ENCODE measurements at regions not wholly inside any gene's neighbourhood (a gene's known extent, or its start where the extent isn't known, plus 50 kb on each side); places are given as distances from the start of the nearest gene placed in this dataset.

GRCh38 chr15:35166730-35167359 is 81.8 kb upstream of the NANOGP8 start (continued):
- TF ChIP-seq PURB (CRISPR knock-in tag; IDR thresholded peaks at IDR 0.05; ENCODE audit: low read depth) = no peak
- TF ChIP-seq NCOA2 (IDR thresholded peaks at IDR 0.05; ENCODE audit: partially characterized antibody in 2 of 2) = peak in 1 of 2 experiments; percentile 2
- no peak for TF ChIP-seq CHD4 (IDR thresholded peaks at IDR 0.05; ENCODE audit: insufficient read depth, insufficient replicate concordance, low read depth, low read length, poor library complexity, severe bottlenecking)
- no peak for TF ChIP-seq ZKSCAN3 (CRISPR knock-in tag; IDR thresholded peaks at IDR 0.05)
- no peak for TF ChIP-seq E2F4 (CRISPR knock-in tag; IDR thresholded peaks at IDR 0.05; ENCODE audit: low read depth)
- TF ChIP-seq ZNF586 (CRISPR knock-in tag; conservative IDR thresholded peaks at IDR 0.05) = no peak
- TF ChIP-seq HIVEP1 (CRISPR knock-in tag; IDR thresholded peaks at IDR 0.05) = no peak
- no peak for TF ChIP-seq PATZ1 (CRISPR knock-in tag; IDR thresholded peaks at IDR 0.05; ENCODE audit: borderline replicate concordance)
- TF ChIP-seq DEAF1 (CRISPR knock-in tag; IDR thresholded peaks at IDR 0.05) = peak; percentile 7; the same call in 1 of the 2 replicates
- TF ChIP-seq ZNF324 (CRISPR knock-in tag; IDR thresholded peaks at IDR 0.05) = no peak
- no peak for TF ChIP-seq SRSF9 (IDR thresholded peaks at IDR 0.05; ENCODE audit: borderline replicate concordance, low read depth, low read length)
- TF ChIP-seq TRIM24 (IDR thresholded peaks at IDR 0.05) = peak; percentile 96 to 97
- no peak for TF ChIP-seq GABPB1 (CRISPR knock-in tag; IDR thresholded peaks at IDR 0.05)
- no peak for TF ChIP-seq DLX4 (CRISPR knock-in tag; IDR thresholded peaks at IDR 0.05)
- TF ChIP-seq ZNF75A (CRISPR knock-in tag; IDR thresholded peaks at IDR 0.05) = no peak
- peak; percentile 98 for TF ChIP-seq SMARCE1 (IDR thresholded peaks at IDR 0.05)
- TF ChIP-seq TCFL5 (CRISPR knock-in tag; conservative IDR thresholded peaks at IDR 0.05) = no peak
- no peak for TF ChIP-seq CHCHD3 (CRISPR knock-in tag; IDR thresholded peaks at IDR 0.05)
- no peak for TF ChIP-seq ZFP1 (CRISPR knock-in tag; IDR thresholded peaks at IDR 0.05)
- no peak for TF ChIP-seq ZNF431 (CRISPR knock-in tag; IDR thresholded peaks at IDR 0.05)
- no peak for TF ChIP-seq FOXA3 (CRISPR knock-in tag; conservative IDR thresholded peaks at IDR 0.05 in 1 of 2, IDR thresholded peaks at IDR 0.05 in 1 of 2)
- 0 out of 2 replicates have a peak, but pooled peaks have one; percentile 25 for TF ChIP-seq GATAD2B (IDR thresholded peaks at IDR 0.05; ENCODE audit: borderline replicate concordance)
- TF ChIP-seq SRSF1 (IDR thresholded peaks at IDR 0.05; ENCODE audit: low read depth, low read length) = no peak
- TF ChIP-seq ZNF311 (CRISPR knock-in tag; IDR thresholded peaks at IDR 0.05) = no peak
- TF ChIP-seq MCM3 (IDR thresholded peaks at IDR 0.05) = no peak
- peak; percentile 39; the same call in 1 of the 2 replicates for TF ChIP-seq SMAD4 (CRISPR knock-in tag; conservative IDR thresholded peaks at IDR 0.05)
